ENCODE measurements at regions not wholly inside any gene's neighbourhood (a gene's known extent, or its start where the extent isn't known, plus 50 kb on each side); places are given as distances from the start of the nearest gene placed in this dataset.

DNA sequence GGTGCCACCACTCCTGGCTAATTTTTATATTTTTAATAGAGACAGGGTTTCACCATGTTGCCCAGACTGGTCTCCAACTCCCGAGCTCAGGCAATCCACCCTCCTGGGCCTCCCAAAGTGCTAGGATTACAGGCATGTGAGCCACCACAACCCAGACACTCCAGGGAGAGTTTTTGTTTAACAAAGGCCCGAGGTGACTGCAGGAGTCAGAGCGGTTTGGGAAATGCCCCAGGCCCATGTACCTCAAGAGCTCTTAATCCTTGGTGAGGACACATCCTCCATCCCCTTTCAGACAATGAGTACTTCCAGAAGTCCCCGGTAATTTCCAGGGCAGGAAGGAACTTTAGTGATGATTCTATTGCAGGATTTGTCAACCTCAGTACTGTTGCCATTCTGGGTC is 176.0 kb downstream of the ESRRB start:
- no peak for DNase-seq

DNA sequence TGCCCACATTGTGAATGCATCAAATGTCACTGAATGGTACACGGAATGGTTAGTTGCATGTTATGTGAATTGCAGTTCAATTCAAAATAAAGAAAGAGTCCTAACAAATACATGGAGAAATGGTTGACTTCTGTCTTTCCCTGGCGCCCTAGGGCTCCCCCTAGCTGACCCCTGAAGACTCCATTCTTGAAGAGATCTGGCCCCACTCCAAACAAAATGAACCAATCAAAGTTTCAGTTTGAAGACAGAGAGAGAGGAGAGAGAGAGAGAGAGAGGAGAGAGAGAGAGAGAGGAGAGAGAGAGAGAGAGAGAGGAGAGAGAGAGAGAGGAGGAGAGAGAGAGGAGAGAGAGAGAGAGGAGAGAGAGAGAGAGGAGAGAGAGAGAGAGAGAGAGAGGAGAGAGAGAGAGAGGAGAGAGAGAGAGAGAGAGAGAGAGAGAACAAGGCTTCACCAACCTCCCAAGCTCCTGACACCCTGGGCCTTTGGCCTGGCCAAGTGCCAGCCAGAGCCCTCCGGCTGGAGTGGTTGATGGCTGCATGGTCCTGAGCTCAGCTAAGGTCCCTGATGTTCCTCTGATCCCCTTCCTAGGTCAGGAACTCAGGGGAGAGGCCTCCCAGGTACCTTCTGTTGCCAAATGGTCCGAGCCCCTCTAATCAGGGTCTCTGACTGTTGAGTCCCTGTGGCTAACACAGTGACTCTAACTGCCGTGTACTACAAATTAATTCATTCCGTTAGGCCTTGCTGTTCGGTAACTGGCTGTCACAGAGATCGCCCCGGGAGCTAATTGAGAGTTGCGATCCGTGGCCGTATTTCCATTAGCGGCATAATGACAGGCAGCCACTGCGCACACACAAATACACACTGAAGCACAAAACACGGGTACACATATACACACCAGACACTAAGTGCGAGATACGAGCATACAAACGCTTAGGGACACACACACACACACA is 188.8 kb downstream of the ESRRB start:
- DNase-seq = no peak

DNA sequence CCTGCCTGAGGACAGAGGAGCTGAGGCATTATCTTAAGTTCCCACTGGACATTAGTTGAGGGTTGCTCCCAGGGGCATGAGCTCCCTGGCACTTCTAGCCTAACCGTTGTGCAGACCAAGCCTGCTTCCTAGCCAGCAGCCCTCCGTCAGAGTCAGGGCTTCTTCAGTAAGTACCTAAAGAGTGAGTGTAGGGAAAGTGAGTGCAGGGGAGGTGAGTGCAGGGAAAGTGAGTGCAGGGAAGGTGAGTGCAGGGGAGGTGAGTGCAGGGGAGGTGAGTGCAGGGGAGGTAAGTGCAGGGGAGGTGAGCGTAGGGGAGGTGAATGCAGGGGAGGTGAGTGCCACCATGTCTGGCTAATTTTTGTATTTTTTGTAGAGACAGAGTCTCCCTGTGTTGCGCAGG is 190.5 kb downstream of the ESRRB start:
- no peak for DNase-seq

DNA sequence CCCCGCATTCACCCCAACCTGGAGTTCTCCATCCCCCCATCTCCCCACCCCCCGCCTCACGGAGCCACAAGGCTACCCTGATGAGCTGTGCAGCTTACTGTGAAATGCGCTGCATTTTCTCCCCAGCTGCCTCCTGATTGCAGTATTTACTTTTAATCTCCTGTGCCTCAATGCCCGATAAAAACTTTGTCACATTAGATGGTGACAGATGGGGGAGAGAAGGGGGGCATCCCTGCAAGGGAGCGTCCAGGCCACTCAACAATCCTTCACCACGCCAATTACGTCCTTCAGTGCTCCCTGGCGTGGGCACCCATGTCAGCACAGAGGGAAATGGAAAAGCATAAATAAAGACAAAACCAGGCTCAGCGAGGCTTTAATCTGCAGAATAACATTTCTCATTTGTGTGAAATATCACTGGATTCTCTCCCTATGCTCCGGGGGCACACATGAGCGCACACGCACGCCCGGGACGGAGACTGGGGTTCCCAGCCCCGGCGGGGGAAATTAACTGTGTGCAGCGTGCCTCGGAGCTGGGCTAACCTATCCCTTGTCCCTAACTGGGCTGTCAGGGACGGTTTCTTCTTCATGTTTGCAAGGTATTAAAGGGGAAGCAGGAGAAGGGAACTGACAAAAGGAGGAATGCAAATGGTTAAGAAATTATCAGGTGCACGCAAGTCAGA is 186.7 kb upstream of the VASH1 start:
- DNase-seq = no peak

DNA sequence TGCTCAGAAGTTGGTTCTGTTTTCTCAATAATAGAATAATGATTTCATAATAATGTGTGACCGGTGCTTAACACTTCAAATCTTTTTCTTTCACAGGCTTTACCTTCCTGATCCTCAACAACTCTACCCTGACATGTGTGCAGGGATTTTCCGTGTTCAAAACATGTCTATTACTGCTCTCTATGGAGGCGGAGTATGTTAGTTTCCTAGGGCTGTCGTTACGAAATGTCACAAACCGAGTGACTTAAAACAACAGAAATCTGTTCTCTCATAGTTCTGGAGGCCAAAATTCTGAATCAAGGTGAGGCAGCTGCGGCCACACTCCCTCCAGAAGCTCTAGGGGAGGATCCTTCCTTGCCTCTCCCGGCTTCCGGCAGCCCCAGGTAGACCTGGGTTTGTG is 186.2 kb upstream of the VASH1 start:
- no peak for DNase-seq

DNA sequence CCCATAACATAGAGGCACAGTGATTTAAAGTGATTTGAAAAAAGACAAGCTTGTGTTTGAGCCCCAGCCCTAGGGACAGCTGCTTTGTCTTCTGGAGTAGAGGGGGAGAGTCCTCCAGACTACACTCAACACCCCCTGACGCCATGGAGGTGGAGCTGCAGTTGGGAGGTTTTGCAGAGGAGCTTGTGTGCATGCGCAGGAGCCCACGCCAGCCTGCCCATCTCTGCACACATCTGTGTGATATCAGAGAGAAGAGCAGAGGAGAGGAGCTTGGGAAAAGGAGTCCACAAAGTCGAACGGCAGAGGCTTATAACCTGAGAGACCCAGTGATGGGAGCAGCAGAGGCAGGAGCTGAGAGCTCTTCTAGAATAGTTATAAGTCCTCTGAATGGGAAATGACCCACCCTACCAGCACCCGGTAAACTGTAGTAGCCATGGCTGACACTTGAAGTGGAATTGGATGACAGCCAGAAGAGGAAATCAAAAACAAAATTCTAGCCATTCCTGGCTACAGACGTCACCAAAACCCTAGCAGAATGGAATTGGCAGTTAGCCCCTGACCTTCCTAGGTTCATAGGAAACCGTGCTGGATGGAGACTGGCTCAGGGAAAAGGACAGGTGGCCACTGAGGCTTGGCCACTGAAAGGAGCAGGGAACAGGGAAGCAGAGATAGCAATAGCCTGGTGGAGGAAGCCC is 185.1 kb upstream of the VASH1 start:
- no peak for DNase-seq

DNA sequence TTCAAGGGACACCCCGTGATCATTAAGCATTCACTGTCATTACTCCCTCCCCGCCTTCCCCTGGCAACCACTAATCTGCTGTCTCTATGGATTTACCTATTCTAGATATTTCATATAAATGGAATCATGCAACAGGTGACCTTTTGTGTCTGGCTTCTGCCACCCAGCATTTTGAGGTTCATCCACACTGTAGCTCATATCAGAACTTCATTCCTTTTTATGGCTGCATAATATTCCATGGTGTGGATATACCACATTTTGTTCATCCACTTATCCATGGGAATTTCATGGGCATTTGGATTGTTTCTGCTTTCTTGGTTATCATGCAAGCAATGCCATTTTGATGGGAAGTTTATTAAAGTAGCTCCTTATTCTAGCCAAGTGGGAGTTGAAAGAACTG is 184.2 kb upstream of the VASH1 start:
- no peak for DNase-seq

DNA sequence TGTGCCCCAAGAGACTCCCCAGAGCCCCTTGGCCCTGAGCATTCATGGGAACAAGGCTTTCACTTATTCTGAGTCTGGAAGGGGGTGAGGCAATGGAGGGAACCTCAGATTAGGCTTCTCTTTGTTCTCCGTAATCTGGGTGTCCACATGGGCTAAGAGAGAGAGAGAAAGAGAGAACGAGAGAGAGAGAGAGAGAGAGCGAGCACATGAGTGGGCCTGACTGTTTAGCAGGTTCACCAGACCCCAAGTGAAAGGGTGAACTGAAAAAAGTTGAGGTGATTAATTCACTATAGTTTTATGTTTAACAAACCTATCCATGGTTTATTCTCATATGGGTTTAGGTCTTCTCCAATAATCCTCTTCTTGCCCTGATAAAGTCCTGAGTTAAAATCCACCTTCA is 183.4 kb upstream of the VASH1 start:
- DNase-seq = no peak

DNA sequence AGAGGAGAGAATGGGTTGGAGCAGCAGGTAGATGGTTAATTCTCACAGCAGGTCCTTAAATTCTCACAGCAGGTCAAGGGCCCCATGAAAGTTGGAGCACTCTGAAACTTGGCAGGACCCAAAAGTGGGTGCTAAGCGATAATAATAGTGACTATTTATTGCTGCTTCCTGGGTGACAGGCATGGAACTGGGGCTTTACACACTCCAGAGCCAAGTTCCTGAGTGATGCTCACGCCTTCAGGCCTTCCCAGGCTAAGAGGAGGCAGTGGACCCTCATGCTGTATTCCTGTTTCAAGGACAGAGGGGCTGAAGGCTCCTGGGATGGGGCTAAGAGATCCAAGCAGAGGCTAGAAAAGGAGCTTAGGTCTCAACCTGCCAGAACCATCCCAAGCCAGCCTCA is 180.9 kb upstream of the VASH1 start:
- no peak for DNase-seq

DNA sequence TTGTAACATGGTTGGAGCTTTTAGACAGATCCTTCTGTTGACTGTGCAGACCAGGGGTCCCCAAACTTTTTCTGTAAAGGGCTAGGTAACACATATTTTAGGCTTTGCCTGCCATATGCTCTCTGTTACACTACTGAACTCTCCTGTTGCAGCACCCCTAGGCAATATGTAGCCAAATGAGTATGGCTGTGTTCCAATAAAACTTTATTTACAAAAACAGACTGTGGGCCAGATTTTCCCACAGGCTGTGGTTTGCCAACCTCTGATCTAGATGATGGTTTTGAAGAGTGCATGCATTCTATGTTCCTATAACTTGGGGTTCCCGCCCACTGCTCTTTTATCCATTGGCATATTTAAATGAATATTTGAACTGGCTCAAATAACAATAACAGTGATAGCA is 180.3 kb upstream of the VASH1 start:
- no peak for DNase-seq

DNA sequence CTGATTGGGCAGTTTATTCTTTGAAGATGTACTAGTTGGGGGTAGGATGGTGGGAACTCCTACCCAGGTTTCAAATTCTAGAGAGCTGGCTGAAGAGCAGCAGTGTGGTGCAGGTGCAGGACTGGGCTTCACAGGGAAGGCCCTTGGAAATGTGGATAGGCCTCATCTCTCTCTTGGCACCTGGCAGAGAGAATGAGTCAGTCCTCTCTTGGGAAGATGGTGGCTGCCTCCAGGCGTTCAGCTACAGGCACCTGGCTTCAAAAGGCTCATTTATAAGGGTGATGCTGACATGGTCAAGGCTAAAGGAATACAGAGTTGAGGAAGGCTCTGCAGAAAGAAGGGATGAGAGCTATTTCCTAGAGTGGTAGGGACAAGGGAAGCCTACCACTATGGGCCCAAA is 179.7 kb upstream of the VASH1 start:
- DNase-seq = no peak

DNA sequence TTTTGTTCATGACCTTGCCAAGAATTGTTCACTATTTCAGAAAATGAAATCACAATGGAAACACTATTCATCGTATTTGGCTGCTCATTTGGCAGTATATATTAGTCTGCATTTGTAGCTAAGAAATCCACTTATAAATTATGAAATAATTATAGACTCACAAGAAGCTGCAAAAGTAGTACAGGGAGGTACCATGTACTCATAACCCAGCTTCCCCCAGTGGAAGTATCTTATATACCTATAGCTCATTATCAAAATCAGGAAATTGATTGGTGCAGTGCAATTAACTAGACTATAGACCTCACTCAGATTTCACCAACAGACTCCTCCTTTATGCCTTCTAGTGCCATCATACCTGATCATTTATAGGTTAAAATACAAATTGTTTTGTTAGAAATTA is 178.8 kb upstream of the VASH1 start:
- no peak for DNase-seq

DNA sequence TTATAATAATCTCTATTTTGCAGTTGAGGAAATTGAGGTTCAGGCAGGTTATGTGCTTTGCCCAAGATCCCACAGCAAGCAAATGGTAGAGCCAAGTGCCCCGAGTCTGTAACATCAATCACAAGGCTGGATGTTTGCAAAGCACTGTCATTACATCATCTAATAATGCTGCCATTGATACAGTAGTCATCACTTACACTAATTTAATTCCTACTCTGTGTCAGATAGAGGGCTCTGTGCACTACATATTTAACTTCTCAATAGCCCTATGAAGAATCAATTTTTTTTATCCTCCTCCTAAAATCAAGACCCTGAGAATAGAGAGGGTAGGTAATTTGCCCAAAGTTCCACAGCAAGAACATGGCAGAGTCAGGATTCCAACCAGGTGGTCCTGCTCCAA is 178.1 kb upstream of the VASH1 start:
- no peak for DNase-seq

DNA sequence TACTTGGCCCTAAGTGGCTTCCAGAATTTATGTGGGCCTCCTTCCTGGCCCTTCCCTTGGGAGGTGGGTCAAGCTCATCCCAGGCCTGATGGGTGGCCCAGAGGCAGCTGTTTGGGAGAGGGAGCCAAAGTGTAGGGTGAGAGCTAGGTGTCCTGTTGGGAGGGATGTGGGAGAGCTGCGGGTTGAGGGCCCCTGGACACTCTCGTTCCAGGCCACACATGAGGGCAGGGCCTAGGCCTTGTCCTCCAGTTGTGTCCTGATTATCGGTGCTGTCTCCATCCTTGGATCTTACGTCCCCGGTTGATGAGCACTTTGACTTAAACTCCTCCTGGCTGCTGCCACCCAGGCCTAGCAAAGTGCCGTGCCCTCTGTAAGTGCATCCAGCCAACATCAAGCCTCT is 177.5 kb upstream of the VASH1 start:
- DNase-seq = no peak

DNA sequence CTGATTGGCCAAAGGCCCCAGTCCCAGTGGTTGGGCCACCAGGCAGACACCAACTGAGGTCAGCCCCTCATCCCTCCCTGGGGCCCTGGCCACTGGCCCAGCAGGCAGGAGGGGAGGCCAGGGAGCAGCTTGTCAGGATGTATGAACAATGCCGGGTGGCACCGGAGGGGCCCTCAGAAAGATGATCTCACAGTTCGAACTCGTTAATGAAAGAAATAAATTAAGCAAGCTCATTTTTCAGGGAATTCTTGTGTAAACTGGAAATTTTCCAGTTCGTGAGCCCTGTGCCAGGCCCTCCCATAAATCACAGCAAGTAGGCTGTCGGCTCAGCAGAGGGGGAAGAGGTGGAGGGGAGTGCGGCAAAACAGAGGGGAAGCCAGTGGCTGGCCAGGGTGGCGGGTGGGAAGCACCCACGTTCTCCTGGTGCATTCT is 177.0 kb upstream of the VASH1 start:
- DNase-seq = no peak

DNA sequence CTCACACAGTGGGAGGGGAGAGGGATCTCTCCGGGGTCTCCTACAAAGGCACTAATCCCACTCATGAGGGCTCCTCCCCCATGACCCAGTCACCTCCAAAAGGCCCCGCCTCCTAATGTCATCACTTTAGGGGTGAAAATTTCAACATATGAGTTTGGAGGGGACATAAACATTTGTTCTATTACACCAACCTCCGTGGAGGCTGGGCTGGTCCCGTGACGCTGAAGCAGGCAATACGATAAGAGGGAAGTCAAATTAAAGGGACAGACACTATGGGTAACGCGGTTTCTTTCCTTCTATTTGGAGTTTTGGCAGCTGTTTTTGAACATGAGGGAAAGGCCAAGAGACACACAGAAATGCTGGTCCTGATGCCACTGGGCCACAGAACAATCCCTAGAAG is 175.7 kb upstream of the VASH1 start:
- DNase-seq = peak; percentile 11 to 16

DNA sequence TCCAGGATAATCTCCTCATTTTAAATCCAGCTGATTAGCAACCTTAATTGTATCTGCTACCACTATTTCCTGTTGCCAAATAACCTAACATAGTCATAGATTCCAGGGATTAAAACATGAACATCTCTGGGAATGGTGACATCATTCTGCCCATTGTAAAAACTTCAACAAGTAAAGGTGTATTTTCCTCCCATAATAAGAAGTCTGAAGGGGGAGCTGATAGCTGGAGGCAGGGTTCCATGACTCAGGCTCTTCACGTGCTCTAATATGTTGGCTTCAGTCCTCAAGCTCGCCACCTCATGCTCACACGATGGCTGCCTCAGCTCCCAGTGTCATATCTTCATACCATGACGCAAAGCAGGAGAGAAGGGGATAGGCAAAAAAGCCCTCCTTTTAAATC is 172.0 kb upstream of the VASH1 start:
- DNase-seq = no peak

DNA sequence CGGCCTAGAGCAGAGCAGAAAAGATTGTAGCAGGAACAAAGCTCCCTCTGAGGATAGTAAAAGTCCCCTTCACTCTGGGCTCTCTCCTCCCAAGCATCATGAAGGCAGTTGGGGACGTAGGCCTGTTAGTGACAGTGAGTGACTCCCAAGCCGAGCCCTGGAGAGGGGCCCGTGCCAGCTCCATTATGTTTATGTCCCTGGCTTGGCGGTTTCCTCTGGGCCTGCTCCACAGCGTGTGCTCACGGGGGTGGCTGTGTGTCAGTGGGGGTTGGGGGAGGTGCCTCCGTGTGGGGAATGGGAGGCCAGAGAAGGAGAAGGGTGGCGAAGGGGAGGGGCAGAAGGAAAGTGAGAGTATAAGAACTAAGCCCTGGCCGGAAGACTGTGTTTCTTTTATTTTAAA is 170.0 kb upstream of the VASH1 start:
- no peak for DNase-seq

DNA sequence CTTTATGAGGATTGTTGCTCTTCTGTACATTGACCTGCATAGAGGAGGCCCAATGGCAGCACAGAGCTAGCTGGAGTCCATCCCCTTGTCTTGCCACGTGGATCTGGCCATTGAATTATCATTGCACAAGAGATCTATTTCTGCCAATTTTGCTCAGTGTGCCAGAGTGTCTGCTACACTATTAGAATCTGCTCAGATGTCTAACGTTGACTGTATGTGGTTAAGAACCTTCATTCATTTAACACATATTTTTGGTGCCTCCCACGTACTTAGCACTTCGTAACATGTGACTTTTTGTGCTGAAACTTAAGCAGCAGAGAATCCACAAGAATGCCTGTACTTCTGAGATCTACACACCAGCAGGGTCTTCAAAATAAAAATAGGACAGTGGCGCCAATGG is 166.0 kb upstream of the VASH1 start:
- DNase-seq = no peak

DNA sequence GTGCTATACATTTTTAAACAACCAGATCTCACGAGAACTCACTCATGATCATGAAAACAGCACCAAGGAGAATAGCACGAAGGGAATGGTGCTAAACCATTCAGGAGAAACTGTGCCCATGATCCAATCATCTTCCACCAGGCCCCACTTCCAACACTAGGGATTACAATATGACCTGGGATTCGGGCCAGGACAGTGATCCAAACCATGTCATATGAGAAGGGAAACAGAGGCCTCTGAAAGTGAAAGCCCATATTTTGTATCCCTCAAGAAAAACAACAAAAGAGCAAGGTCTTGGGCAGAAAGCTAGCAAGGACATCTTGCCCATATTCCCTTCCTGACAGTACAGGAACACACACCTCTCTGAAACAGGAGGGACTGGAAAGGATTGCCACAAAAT is 163.9 kb upstream of the VASH1 start:
- DNase-seq = no peak

DNA sequence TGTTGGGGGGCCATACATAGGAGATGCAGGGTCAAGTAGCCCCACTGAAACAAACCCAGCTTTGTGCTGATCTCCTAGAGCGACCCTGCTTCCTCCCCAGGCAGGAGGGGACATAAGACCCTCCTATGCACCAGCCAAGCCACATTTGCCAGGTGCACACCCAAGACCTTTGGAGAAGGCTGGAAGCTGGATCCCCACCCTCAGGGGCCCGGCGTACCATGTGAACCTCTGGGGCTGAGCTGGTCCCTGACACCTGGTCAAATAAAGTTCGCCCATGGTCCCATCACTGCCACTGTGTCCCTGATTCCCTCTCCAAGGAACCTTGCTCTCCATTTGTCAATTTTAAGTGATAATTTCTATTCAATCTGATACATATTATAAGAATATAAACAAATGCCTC is 162.1 kb upstream of the VASH1 start:
- no peak for DNase-seq

DNA sequence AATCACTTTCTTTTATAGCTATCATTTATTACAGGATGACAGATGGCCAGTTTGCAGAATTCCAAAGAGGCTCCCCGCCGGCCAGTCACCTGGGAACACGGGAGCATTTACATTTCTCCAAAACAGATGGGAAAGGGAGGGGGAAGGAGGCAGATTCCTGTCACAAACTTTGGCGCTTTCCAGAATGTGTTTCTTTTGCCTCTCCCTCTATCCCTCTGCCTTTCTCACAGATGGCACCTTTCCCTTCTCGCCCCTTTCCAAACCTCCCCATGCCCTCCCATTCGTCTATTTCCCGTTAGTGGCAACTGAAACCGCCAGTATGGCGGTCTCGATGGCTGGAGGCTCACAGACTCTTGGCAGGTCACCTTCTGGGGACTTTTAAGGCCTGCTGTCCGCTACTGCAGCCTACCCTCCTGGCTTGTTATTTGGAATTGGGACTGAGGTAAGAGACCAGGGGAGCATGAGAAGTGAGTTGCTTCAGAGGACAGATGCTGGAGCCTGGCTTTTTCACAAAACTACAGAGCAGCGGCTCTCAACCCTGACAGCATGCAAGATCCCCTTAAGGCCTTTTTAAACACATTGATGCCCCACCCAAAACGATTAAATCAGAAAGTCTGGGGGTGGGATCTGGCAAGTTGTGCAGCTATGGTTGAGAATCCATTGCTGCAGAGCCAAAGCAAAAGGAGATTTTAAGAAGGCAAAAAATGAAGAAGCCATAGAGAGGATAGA is 161.5 kb upstream of the VASH1 start:
- no peak for DNase-seq

DNA sequence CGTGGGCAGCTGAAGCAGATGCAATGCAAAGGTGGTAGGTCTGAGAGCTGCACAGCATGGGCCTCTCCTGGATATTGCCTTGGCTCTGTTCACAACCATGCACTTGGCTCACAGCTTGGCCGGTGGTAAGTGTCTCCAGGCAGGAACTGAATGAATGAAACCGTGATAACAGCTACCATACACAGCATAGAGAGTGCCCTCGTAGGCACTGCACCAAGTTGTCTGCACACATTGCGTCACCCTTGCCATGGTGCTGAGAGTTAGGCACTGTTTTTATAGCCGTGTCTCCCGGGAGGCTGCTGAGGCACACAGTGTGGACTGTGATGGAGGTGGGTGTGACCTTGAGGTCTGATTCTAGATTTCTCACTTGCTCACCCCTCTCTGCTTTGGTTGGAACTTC is 157.6 kb upstream of the VASH1 start:
- no peak for DNase-seq
